ENCODE measurements at regions not wholly inside any gene's neighbourhood (a gene's known extent, or its start where the extent isn't known, plus 50 kb on each side); places are given as distances from the start of the nearest gene placed in this dataset.

DNA sequence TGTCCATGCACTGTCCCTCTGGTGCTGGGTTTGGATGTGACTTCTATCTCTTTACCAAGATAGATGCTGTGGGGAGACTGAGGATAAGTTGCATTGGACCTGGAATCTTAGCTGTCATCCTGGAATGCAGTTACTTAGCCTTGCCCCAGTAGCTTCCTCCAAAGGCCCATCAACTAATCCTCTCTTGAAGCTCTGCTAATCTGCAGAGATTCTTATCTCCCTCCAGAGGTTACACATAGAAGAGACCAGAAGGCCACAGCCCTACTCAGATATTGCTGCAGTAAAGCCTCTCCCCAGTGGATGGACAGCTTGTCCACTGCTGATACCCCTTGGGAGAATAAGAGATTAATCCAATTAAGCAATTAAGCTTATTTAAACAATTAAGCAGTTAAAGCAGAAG, 867.2 kb downstream of the BCL11B start:
- TF ChIP-seq, protein P1, sequence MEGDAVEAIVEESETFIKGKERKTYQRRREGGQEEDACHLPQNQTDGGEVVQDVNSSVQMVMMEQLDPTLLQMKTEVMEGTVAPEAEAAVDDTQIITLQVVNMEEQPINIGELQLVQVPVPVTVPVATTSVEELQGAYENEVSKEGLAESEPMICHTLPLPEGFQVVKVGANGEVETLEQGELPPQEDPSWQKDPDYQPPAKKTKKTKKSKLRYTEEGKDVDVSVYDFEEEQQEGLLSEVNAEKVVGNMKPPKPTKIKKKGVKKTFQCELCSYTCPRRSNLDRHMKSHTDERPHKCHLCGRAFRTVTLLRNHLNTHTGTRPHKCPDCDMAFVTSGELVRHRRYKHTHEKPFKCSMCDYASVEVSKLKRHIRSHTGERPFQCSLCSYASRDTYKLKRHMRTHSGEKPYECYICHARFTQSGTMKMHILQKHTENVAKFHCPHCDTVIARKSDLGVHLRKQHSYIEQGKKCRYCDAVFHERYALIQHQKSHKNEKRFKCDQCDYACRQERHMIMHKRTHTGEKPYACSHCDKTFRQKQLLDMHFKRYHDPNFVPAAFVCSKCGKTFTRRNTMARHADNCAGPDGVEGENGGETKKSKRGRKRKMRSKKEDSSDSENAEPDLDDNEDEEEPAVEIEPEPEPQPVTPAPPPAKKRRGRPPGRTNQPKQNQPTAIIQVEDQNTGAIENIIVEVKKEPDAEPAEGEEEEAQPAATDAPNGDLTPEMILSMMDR (conservative IDR thresholded peaks at IDR 0.05), result no peak
- TF ChIP-seq ZFX (IDR thresholded peaks at IDR 0.05), result no peak
